Vagina (tissue), 2 donors: ENCODE measurements at regions not wholly inside any gene's neighbourhood (a gene's known extent, or its start where the extent isn't known, plus 50 kb on each side); places are given as distances from the start of the nearest gene placed in this dataset.

Experiments
- CTCF ChIP-seq, 3 experiments: fragments of 450-650 bp in 2 of 3; fragments of 200-600 bp in 1 of 3; sonication (generic) in 1 of 3; IDR thresholded peaks; one replicate each; pipeline ENCODE4 v1.5.1; 2017 to 2019; ENCODE audit warnings: antibody characterized with exemption in 3 of 3, mild to moderate bottlenecking in 2 of 3, moderate library complexity in 2 of 3
- POLR2A ChIP-seq, 2 donors: fragments of 450-650 bp; IDR thresholded peaks; one replicate each; pipeline ENCODE4 v1.6.1; 2017; ENCODE audit warnings: antibody characterized with exemption in 2 of 2, mild to moderate bottlenecking in 2 of 2, moderate library complexity in 2 of 2
- POLR2AphosphoS5 ChIP-seq, 2 donors: sonication (generic); formaldehyde crosslinking; IDR thresholded peaks; one replicate each; pipeline ENCODE4 v1.9.0; 2017; ENCODE audit warnings: antibody characterized with exemption in 2 of 2, mild to moderate bottlenecking in 2 of 2, low read depth in 1 of 2; ENCODE audit not compliant: insufficient read depth in 1 of 2

GRCh38 chr3:853489-853888 is 239.3 kb upstream of the CNTN6 start:
- no peak for TF ChIP-seq CTCF (IDR thresholded peaks at IDR 0.05)
- no peak for TF ChIP-seq POLR2AphosphoS5 (IDR thresholded peaks at IDR 0.05; ENCODE audit: insufficient read depth in 1 of 2, low read depth in 1 of 2)
- no peak for TF ChIP-seq POLR2A (IDR thresholded peaks at IDR 0.05)
